Duodenal mucosa (tissue), 2 donors: ENCODE measurements at regions not wholly inside any gene's neighbourhood (a gene's known extent, or its start where the extent isn't known, plus 50 kb on each side); places are given as distances from the start of the nearest gene placed in this dataset.

Source experiments
- H3K27ac ChIP-seq: one replicate; pipeline ENCODE4 v1.7.0; 2013; ENCODE audit warnings: low read depth, low read length
- H3K27me3 ChIP-seq, 2 donors: one replicate each; pipeline ENCODE4 v1.7.0; 2013; ENCODE audit warnings: low read length in 2 of 2, control low read depth in 1 of 2; ENCODE audit not compliant: insufficient read depth in 2 of 2, control insufficient read depth in 1 of 2
- H3K36me3 ChIP-seq, 2 donors: one replicate each; pipeline ENCODE4 v1.7.0; 2013; ENCODE audit warnings: low read length in 2 of 2, control low read depth in 1 of 2; ENCODE audit not compliant: insufficient read depth in 2 of 2, control insufficient read depth in 1 of 2
- H3K4me1 ChIP-seq, 2 donors: one replicate each; pipeline ENCODE4 v1.7.0; 2013; ENCODE audit warnings: low read length in 2 of 2, control low read depth in 1 of 2; ENCODE audit not compliant: insufficient read depth in 2 of 2, control insufficient read depth in 1 of 2
- H3K4me3 ChIP-seq, 2 donors: one replicate each; pipeline ENCODE4 v1.7.0; 2013; ENCODE audit warnings: low read length in 2 of 2, low read depth in 1 of 2
- H3K9ac ChIP-seq, 2 donors: one replicate each; pipeline ENCODE4 v1.7.0; 2013; ENCODE audit warnings: low read length in 2 of 2, low read depth in 1 of 2
- H3K9me3 ChIP-seq, 2 donors: one replicate each; pipeline ENCODE4 v1.7.0; 2013; ENCODE audit warnings: low read length in 2 of 2, control low read depth in 1 of 2; ENCODE audit not compliant: control insufficient read depth in 1 of 2

- Histone ChIP-seq H3K9ac (no peak overlapping the region), H3K9me3 (no peaks in the 10 kb centered on the region), H3K27me3 (no peaks in the 10 kb centered on the region), H3K4me3 (no peak overlapping the region), H3K4me1 (no peaks in the 10 kb centered on the region), H3K36me3 (no peaks in the 10 kb centered on the region), H3K27ac (no peak overlapping the region)
Observed at GRCh38 chr13:104785952-104786351, 1719.7 kb upstream of the SLC10A2 start.

DNA sequence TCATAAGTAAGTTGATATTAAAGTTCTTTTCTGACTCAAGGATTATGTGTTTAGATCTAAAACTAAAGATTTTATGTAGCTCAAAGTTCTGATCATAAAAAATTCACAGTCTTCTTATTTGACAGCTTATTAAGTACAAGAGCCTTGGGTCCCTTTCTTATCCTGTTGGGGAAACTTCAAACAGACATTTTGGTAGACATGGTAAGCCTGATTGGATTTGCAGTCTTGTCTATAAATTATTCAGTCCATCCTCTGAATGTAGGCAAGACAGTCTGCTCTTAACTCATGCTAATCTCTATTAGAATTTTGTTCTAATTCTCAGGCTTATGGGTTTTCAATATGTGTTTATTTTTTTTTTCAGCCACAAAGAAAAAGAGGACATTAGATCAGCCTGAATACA, 1718.7 kb upstream of the SLC10A2 start:
- H3K4me1 ChIP-seq, result no peaks in the 10 kb centered on the region
- H3K27ac ChIP-seq, result no peak overlapping the region
- H3K27me3 ChIP-seq, result no peaks in the 10 kb centered on the region
- no peaks in the 10 kb centered on the region for H3K9me3 ChIP-seq
- H3K9ac ChIP-seq, result no peak overlapping the region
- H3K4me3 ChIP-seq, result no peak overlapping the region
- no peaks in the 10 kb centered on the region for H3K36me3 ChIP-seq

- H3K9ac ChIP-seq, result no peak overlapping the region
- H3K4me1 ChIP-seq, result no peaks in the 10 kb centered on the region
- no peak overlapping the region for H3K4me3 ChIP-seq
- H3K36me3 ChIP-seq, result no peaks in the 10 kb centered on the region
- H3K27me3 ChIP-seq, result no peaks in the 10 kb centered on the region
- no peaks in the 10 kb centered on the region for H3K9me3 ChIP-seq
- no peak overlapping the region for H3K27ac ChIP-seq
Observed at GRCh38 chr13:104782741-104783140, 1716.5 kb upstream of the SLC10A2 start.

DNA sequence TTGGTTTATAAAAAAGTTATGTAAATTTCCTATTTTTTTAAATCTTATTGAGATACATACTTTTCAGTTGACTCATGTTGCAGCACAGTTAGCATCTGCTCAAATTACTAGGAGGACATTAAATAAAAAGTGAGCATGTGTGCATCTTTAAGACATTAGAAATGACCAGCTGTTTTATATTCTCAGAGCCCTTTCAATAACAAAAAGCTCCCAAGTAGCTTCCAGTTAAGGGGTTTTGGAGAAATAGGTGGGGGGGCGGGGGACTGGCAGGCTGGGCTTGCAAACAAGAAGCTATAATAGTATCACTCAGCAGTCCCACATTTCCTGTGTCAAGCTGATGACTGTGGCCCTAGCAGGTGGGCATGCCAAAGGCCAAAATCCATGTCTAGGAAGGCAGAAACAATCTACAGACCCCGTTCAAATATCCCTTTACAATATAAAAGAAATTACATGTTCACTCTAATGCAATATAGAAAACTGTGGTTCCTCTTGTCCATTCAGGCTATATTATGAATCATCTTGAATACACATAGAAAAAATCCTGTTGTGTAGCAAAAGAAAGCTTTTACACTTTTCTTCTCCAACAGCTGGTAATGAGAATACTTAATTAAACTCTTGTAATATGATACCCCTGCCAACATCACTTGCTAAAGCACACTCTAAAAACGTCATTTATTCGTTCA, 1713.2 kb upstream of the SLC10A2 start:
- Histone ChIP-seq H3K27me3 (no peaks in the 10 kb centered on the region), H3K4me1 (no peaks in the 10 kb centered on the region), H3K9ac (no peak overlapping the region), H3K4me3 (no peak overlapping the region), H3K9me3 (no peaks in the 10 kb centered on the region), H3K36me3 (no peaks in the 10 kb centered on the region), H3K27ac (no peak overlapping the region)

DNA sequence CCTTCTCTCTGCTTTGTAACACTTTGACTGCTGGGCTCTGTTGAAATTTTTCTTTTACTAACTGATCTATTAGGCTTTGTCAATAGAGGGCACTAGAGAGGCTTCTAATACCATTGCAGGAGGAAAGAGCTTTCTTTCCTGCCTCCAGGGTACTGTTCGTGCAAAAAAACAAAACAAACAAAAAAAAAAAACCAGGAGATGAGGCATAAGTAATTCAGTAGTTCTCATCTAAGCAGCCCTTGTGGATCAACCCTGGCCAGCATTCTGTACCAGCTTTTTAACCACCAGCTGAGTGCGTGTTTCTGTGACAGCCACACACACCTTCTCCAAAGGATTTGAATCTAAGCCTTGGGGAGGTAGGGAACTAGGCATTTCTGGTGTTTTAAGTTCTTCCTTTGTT, 1707.6 kb upstream of the SLC10A2 start:
- no peaks in the 10 kb centered on the region for H3K36me3 ChIP-seq
- no peak overlapping the region for H3K4me3 ChIP-seq
- no peak overlapping the region for H3K27ac ChIP-seq
- no peaks in the 10 kb centered on the region for H3K9me3 ChIP-seq
- H3K9ac ChIP-seq, result no peak overlapping the region
- no peaks in the 10 kb centered on the region for H3K27me3 ChIP-seq
- H3K4me1 ChIP-seq, result no peaks in the 10 kb centered on the region

GRCh38 chr13:104769545-104769944, 1703.3 kb upstream of the SLC10A2 start:
- no peaks in the 10 kb centered on the region for H3K27me3 ChIP-seq
- H3K27ac ChIP-seq, result no peak overlapping the region
- no peaks in the 10 kb centered on the region for H3K9me3 ChIP-seq
- no peaks in the 10 kb centered on the region for H3K36me3 ChIP-seq
- H3K4me3 ChIP-seq, result no peak overlapping the region
- H3K9ac ChIP-seq, result no peak overlapping the region
- H3K4me1 ChIP-seq, result no peaks in the 10 kb centered on the region

- no peaks in the 10 kb centered on the region for H3K27me3 ChIP-seq
- H3K4me3 ChIP-seq, result no peak overlapping the region
- H3K36me3 ChIP-seq, result no peaks in the 10 kb centered on the region
- no peaks in the 10 kb centered on the region for H3K9me3 ChIP-seq
- no peak overlapping the region for H3K9ac ChIP-seq
- no peak overlapping the region for H3K27ac ChIP-seq
- H3K4me1 ChIP-seq, result no peaks in the 10 kb centered on the region
Observed at GRCh38 chr13:104766319-104766718, 1700.1 kb upstream of the SLC10A2 start.

GRCh38 chr13:104764600-104764999, 1698.4 kb upstream of the SLC10A2 start:
- Histone ChIP-seq H3K36me3 (no peaks in the 10 kb centered on the region), H3K4me3 (no peak overlapping the region), H3K27me3 (no peaks in the 10 kb centered on the region), H3K4me1 (no peaks in the 10 kb centered on the region), H3K27ac (no peak overlapping the region), H3K9me3 (no peaks in the 10 kb centered on the region), H3K9ac (no peak overlapping the region)

DNA sequence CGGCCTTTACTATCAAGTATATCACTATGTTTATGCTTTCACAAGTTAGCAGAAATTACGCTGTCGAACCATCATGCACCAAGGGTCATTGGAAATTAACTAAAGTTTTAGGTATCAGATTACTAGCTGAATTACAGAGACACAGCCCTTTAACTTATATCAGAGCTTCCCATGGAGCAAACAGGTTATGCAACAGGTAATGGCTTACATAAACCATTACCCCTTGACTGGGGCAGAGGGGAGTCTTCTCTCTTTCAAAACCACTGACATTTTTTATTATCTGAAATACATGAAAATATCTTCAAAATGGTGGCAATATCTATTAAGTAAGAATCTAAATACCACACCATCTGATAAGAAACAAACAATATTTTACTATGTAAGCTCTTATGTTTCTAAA, 1692.9 kb upstream of the SLC10A2 start:
- no peak overlapping the region for H3K9ac ChIP-seq
- H3K9me3 ChIP-seq, result no peaks in the 10 kb centered on the region
- H3K27ac ChIP-seq, result no peak overlapping the region
- no peaks in the 10 kb centered on the region for H3K36me3 ChIP-seq
- H3K27me3 ChIP-seq, result no peaks in the 10 kb centered on the region
- H3K4me3 ChIP-seq, result no peak overlapping the region
- H3K4me1 ChIP-seq, result no peaks in the 10 kb centered on the region

DNA sequence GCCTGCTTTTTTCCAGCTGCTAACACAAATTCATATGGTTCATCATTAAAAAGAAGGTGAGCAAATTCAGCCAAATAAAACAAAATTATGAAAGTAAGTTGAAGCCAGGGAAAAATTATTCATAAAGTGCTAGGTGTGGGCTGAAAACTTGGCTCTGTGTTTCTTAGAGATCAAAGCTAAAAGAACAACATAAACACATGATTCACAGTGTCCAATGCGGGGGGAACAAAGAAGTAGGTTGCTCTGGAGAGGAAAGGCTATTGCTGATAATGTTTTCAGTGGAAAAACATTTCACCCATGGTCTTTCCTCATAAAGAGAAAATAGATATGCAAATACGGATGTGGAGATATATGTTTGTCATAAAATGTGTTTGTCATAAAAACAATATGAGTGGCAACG, 1691.5 kb upstream of the SLC10A2 start:
- Histone ChIP-seq H3K9me3 (no peaks in the 10 kb centered on the region), H3K36me3 (no peaks in the 10 kb centered on the region), H3K9ac (no peak overlapping the region), H3K4me1 (no peaks in the 10 kb centered on the region), H3K4me3 (no peak overlapping the region), H3K27me3 (no peaks in the 10 kb centered on the region), H3K27ac (no peak overlapping the region)

DNA sequence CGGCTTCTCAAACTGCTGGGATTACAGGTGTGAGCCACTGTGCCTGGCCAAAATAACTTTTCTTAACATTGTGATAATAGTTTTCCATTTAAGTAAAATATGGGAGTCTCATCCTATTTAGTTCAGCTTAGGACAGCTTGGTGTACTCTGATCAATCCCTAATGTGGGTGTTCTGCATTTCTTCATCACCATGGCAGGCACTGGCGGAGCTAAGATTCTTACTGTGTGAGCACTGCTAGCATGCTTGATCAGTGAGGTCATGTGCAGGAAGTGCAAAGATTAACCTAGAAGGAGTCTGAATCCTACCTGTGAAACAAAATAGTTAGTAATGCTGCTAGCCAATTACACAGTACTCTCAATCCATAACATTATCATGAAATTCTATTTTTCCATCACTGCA, 1684.2 kb upstream of the SLC10A2 start:
- Histone ChIP-seq H3K27ac (no peak overlapping the region), H3K4me3 (no peak overlapping the region), H3K4me1 (no peaks in the 10 kb centered on the region), H3K9ac (no peak overlapping the region), H3K9me3 (no peaks in the 10 kb centered on the region), H3K36me3 (no peaks in the 10 kb centered on the region), H3K27me3 (no peaks in the 10 kb centered on the region)
